Activated CD4-positive, alpha-beta T cell treated with anti-CD3 and anti-CD28 coated beads, Interleukin-2, amount 50 U/mL, for 1 hour (primary cell): ENCODE measurements at regions not wholly inside any gene's neighbourhood (a gene's known extent, or its start where the extent isn't known, plus 50 kb on each side); places are given as distances from the start of the nearest gene placed in this dataset.
"Not testable (repeated sequence)": the region's sequence is repeated elsewhere in the genome, so short reads cannot be mapped to it uniquely, and the experiment has no call there.

Experiments used
- DNase-seq: peaks from one replicate; pipeline ENCODE4 v3.0.0-alpha.2; 2020

DNA sequence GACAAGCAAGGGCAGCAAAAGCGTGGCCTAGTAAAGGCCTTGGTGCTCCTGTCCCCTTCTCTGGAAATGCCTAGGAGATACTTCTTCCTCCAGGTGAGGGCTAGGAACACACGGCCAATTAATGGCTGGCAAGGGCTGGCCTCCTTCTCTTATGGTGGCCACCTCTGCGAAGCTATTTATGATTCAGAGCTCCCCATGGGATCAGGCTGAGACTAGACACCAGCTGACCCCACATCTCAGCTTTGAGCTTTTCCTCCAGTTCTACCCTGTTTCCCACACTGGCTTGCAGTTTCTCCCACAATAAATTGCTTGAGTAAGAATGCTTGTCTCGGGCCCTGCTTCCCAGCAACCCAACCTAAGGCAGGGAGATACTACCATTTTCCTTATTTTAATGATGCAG is 53.7 kb downstream of the CAMK2N1 start:
- DNase-seq, result no peak

GRCh38 chr1:20431176-20431460 is 54.9 kb downstream of the CAMK2N1 start:
- DNase-seq, result no peak

- peak; percentile 28 for DNase-seq
Observed at GRCh38 chr1:20430355-20431175, 55.4 kb downstream of the CAMK2N1 start.

GRCh38 chr1:20429296-20429695 is 56.7 kb downstream of the CAMK2N1 start:
- no peak for DNase-seq

- DNase-seq, result no peak
Observed at GRCh38 chr1:20428841-20429240, 57.2 kb downstream of the CAMK2N1 start.

DNA sequence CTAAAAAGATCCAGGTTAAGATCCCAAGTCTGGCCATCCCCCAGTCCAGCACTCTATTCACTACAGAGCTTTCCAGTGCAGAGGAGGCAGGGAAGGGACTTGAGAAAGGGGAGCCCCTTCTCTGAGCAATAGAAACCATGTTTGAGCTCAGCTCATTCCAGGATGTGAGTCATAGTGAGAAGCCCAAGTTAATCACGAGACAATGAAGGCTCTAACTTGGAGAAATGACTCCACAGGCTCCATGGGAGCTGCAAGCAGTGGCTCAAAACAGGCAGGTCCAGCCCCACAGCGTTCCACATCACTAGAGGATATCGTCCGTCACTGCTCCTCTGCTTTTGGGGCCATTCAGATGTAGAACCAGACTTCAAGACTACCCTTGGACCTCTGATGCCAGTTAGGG is 59.1 kb downstream of the CAMK2N1 start:
- no peak for DNase-seq

GRCh38 chr1:20426371-20426770 is 59.6 kb downstream of the CAMK2N1 start:
- DNase-seq, result no peak

DNA sequence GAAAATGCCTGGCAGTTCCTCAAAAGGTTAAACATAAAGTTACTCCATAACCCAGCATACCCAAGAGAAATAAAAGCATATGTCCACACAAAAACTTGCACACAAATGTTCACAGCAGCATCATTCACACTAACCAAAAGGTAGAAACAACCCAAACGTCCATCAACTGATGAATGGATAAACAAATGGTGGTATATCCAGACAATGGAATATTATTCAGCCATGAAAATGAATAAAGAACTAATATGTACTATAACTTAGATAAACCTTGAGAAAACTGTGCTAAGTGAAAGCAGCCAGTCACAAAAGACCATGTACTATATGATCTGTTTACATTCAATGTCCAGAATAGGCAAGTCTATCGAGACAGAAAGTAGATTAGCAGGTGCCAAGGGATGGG is 60.4 kb downstream of the CAMK2N1 start:
- DNase-seq, result no peak

DNA sequence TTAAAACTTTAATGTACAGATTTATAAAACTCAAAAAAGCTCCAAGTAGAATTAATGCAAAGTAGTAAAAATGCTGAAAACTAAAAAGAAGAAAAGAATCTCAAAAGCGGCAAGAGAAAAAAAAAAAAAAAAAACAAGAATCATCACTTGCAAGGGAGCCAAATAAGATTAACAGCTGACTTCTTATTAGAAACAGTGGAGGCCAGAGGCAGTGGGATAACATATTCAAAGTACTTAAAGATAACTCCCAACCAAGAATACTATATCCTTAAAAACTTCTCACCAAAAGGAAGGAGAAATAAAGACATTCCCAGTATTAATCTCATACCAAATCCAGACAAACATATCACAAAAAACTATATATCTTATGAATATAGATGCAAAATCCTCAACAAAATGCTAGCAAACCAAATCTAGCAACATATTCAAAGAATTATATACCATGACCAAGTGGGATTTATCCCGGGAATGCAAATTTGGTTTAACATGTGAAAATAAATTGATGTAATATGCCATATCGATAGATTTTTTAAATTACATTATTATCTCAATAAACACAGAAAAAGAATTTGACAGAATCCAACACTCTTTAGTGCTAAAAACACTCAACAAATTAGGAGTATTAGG is 62.7 kb downstream of the CAMK2N1 start:
- no peak for DNase-seq

DNA sequence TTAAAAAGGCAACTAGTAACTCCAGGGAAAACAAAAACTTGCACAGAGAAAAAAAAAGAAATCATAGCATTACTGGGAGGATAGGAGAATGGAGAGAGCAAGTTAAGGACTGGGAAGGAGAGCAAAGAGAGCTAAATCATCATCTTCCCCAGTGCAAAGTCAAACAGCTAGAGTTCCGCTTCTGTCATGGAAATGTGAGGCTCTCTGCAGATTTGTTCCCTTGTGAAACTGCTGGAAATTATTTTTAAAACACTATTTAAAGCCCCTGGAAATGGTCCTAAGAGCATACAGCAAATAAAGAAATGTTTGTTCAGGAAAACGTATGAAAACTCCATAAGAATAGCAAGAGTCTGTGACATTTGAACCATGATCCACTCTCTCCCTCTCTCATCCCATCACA is 64.6 kb downstream of the CAMK2N1 start:
- DNase-seq, result no peak

DNA sequence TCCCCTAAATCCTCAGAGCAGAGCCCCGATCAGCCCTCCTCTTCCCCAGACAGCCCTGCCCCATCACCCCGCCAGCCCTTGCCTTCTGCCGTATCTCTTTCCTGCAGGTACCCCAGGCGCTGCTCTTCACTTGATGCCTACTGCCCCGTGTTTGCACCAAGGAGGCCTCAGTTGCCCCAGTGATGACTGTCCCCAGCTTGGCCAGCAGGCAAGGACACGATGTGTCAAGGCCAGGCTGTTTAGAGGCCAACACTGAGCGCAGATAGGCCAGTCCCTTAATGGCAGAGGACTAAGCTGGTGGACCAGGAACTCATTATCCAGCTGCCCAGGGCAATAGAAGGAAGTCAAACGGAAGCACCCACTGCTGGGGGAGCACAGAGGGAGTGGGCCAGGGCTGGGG is 68.4 kb downstream of the CAMK2N1 start:
- no peak for DNase-seq

DNA sequence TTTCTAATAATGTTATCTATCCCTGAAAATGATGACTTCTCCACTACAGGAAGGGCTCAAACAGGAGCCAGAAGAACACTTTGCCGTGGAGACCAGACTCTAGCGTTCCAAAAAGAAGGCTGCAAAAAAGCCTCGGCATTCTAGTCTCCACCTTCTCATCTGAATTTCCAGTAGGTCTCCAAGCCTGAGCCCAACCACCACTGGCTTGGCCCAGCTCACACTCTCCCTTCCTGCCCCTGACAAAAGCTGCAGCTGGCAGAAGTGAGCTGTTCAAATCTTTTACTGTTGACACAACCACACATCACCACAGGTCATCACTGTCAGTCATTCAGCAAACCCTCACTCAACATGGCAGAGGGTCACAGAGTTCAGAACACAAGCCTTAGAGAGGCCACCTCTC is 69.3 kb downstream of the CAMK2N1 start:
- no peak for DNase-seq

DNA sequence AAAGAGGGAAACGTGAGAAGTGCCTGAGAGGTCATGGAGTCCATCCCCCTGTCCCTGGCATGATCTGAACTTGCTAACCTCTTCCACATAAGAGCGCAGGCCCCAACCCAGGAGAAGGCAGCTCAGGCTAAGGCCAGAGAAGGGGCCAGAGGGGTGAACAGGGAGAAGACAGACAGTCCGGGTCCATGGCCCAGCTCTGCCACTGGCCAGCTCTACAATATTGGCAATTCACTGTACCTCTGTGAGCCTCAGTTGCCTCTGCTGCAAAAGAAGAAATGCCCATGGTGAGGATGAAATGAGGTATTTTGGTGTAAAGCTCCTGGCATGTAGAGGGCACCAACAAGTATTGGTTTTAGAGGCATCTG is 72.3 kb downstream of the CAMK2N1 start:
- no peak for DNase-seq

- no peak for DNase-seq
Observed at GRCh38 chr1:20413136-20413775, 72.8 kb downstream of the CAMK2N1 start.

DNA sequence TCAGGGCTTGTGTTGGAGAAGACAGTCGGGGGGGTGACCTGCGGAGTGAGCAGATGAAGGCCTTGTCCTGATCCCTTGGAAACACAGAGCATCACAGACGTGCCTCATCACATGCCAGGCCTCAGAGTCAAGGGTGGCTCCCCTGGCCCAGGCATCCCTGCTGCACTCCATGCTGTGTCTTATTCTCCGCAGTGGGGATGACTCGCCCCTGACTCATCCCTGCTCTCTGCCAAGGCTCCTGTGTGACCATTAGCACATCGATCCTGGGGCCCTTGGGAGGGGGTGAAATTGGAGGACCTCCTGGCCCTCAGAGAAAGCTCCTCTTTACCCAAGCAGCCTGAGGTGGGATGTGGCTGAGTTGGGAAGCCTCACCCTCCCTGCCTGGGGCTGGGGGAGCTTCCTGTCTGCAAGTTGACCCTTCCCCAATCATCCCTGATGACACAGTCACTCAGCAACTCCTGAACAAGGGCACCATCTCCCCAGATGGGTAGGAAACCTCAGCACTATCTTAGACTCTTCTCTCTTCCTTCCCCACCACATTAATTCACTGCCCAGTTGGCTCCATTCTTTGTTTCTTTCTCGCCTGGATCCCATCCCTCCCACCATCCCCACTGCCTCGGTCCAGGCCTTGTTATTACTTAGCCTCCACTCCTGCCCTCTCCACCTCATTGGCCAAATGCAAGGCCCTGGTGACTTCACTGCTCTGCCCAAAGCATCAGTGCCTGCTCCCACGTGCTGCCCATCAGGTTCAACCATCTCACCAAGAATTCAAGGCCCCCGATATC is 74.6 kb downstream of the CAMK2N1 start:
- no peak for DNase-seq

DNA sequence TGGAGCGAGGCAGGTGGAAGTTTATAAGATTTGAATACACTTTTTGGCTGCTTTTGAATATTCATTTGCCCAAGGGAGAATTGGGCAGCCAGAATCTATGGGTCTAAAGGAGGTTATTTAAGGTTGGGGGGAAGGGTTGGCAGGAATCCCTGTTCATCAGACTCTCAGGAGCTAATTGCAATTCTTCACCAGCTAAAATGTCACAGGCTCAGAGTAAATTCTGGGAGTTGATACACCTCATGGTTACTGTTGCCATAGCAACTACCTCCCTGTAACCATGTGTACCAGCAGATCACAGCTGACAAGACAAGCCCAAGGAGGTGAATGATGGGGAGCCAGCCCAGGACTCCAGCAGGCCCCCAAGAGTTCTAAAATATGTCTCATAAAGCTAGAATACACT is 75.5 kb downstream of the CAMK2N1 start:
- no peak for DNase-seq

GRCh38 chr1:20409971-20410370 is 76.0 kb downstream of the CAMK2N1 start:
- no peak for DNase-seq

DNA sequence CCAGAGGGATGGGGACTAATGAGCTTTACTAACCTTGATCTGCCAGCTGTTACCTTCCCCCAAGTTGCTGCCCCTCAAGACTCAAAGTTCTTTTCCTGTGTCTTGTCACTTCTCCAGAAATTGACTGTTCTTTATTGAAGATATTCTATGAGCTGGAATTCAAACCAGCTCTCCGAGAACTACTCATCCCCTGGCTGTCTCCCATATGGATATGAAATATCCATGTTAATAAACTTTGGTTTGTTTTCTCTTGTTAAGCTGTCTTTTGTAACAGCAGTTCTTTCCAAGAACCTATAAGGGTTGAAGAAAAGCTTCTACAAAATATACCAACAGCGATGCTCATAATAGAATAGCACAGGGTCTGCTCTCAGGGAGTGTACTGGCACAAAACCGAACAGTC is 77.0 kb downstream of the CAMK2N1 start:
- DNase-seq, result no peak

DNA sequence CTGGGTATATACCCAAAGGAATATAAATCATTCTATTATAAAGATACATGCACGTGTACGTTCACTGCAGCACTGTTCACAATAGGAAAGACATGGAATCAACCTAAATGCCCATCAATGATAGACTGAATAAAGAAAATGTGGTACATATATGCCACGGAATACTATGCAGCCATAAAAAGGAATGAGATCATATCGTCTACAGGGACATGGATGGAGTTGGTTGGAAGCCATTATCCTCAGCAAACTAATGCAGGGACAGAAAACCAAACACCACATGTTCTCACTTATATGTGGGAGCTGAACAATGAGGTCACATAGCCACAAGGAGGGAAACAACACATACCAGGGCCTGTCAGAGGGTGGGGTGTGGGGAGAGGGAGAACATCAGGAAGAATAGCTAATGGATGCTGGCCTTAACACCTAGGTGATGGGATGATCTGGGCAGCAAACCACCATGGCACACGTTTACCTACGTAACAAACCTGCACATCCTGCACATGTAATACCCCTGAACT is 77.8 kb downstream of the CAMK2N1 start:
- not testable (repeated sequence) for DNase-seq

DNA sequence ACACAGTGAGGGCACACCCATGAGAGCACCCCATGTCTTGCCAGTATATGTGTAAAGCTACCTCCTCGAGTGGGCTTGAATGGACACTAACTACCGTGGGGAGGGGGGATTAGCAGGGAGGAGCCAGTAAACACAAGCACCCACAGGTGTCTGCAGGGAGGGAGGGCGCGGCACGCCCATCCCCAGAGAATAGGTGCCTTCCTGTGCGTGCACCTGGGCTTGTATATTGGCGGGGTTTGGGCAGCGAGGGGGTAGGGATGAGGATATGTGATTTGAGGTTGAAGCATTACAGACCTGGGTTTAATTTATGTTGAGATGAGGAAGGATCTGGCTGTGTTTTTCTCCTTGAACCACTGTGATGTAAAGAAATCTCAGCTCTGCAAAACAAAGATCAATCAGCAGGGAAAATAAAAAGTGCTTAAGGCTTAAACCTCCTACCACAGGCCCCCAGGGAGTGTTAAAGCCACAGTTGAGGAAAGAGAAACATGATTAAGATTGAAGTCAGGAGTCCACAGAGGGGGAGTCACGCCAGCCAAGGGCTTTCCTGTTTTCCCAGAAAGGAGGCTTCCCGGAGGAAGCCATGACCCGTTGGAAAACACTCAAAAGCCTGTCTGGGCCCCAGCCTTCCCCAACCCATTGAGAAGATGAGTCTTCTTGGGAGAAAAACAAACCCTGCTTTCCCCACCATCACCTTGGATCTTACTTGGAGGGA is 80.0 kb downstream of the CAMK2N1 start:
- no peak for DNase-seq

DNA sequence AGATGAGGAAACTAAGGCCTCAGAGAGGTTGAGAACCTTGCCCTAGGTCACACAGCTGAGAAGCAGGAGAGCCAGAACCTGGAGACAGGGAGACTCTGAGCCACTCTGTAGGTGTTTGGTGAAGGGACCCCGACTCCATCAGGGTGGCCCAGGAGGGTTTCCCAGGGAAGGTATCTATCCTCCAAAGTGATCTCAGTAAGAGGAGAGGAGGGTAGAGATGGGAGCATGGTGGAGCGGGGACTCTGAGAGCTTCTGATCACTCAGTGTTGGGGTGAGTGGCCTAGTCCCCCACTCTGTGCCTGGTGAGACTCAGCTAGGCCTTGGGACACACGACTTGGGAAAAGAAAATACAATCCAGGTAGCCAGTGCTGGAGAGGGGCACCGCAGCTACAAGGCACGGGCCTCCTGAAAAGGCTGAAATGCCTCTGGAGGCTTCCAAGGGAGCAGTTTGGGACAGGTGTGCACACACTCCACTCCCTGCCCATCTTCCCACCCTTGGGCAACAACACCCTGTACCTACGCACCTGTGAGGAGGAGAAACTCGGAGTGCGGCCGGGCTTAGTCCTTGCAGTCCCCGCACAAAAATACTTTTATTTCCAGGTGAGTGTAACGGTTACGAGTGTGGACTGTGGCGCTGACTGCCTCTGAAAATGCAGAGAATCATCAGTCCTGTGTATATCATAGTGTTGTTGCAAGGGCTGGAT is 80.8 kb downstream of the CAMK2N1 start:
- no peak for DNase-seq
